ENCODE measurements at regions not wholly inside any gene's neighbourhood (a gene's known extent, or its start where the extent isn't known, plus 50 kb on each side); places are given as distances from the start of the nearest gene placed in this dataset.
A peak's percentile ranks its signal among the peaks of the same experiment; 100 is the strongest.

GRCh38 chr6:148225871-148226270 is 116.8 kb upstream of the SASH1 start:
- DNase-seq (ENCODE audit: low read depth, low spot score), result peak; percentile 47
- in situ Hi-C loops (cut with HindIII; ENCODE audit: low pct_unique_long_range_greater_than_20kb, low sequenced_read_pairs), result no loop called here

- DNase-seq (ENCODE audit: low read depth, low spot score), result no peak
- in situ Hi-C loops (cut with HindIII; ENCODE audit: low pct_unique_long_range_greater_than_20kb, low sequenced_read_pairs), result no loop called here
Measured at GRCh38 chr6:148226284-148226683, 116.4 kb upstream of the SASH1 start.

GRCh38 chr6:148231572-148231971 is 111.1 kb upstream of the SASH1 start:
- DNase-seq (ENCODE audit: low read depth, low spot score), result no peak
- in situ Hi-C loops (cut with HindIII; ENCODE audit: low pct_unique_long_range_greater_than_20kb, low sequenced_read_pairs), result no loop called here

- no peak for DNase-seq (ENCODE audit: low read depth, low spot score)
- in situ Hi-C loops (cut with HindIII; ENCODE audit: low pct_unique_long_range_greater_than_20kb, low sequenced_read_pairs), result no loop called here
Measured at GRCh38 chr6:148235446-148235845, 107.2 kb upstream of the SASH1 start.

GRCh38 chr6:148238713-148239112 is 103.9 kb upstream of the SASH1 start:
- in situ Hi-C loops (cut with HindIII; ENCODE audit: low pct_unique_long_range_greater_than_20kb, low sequenced_read_pairs), result no loop called here

GRCh38 chr6:148239215-148239614 is 103.4 kb upstream of the SASH1 start:
- in situ Hi-C loops (cut with HindIII; ENCODE audit: low pct_unique_long_range_greater_than_20kb, low sequenced_read_pairs), result no loop called here

More at GRCh38 chr6:148238713-148239112, 103.9 kb upstream of the SASH1 start:
- no peak for DNase-seq (ENCODE audit: low read depth, low spot score)

GRCh38 chr6:148239801-148240460 is 102.7 kb upstream of the SASH1 start:
- in situ Hi-C loops (cut with HindIII; ENCODE audit: low pct_unique_long_range_greater_than_20kb, low sequenced_read_pairs), result no loop called here
- no peak for DNase-seq (ENCODE audit: low read depth, low spot score)

More at GRCh38 chr6:148239215-148239614, 103.4 kb upstream of the SASH1 start:
- DNase-seq (ENCODE audit: low read depth, low spot score), result no peak

- DNase-seq (ENCODE audit: low read depth, low spot score), result no peak
- in situ Hi-C loops (cut with HindIII; ENCODE audit: low pct_unique_long_range_greater_than_20kb, low sequenced_read_pairs), result no loop called here
Measured at GRCh38 chr6:148240461-148240840, 102.2 kb upstream of the SASH1 start.

- in situ Hi-C loops (cut with HindIII; ENCODE audit: low pct_unique_long_range_greater_than_20kb, low sequenced_read_pairs), result no loop called here
- no peak for DNase-seq (ENCODE audit: low read depth, low spot score)
Measured at GRCh38 chr6:148240861-148241477, 101.7 kb upstream of the SASH1 start.

- in situ Hi-C loops (cut with HindIII; ENCODE audit: low pct_unique_long_range_greater_than_20kb, low sequenced_read_pairs), result no loop called here
- no peak for DNase-seq (ENCODE audit: low read depth, low spot score)
Measured at GRCh38 chr6:148242180-148242579, 100.5 kb upstream of the SASH1 start.

GRCh38 chr6:148244217-148244935 is 98.3 kb upstream of the SASH1 start:
- in situ Hi-C loops (cut with HindIII; ENCODE audit: low pct_unique_long_range_greater_than_20kb, low sequenced_read_pairs), result no loop called here
- no peak for DNase-seq (ENCODE audit: low read depth, low spot score)

GRCh38 chr6:148247386-148248063 is 95.1 kb upstream of the SASH1 start:
- in situ Hi-C loops (cut with HindIII; ENCODE audit: low pct_unique_long_range_greater_than_20kb, low sequenced_read_pairs), result no loop called here
- DNase-seq (ENCODE audit: low read depth, low spot score), result no peak

- in situ Hi-C loops (cut with HindIII; ENCODE audit: low pct_unique_long_range_greater_than_20kb, low sequenced_read_pairs), result no loop called here
- DNase-seq (ENCODE audit: low read depth, low spot score), result no peak
Measured at GRCh38 chr6:148249160-148249559, 93.5 kb upstream of the SASH1 start.

- no peak for DNase-seq (ENCODE audit: low read depth, low spot score)
- in situ Hi-C loops (cut with HindIII; ENCODE audit: low pct_unique_long_range_greater_than_20kb, low sequenced_read_pairs), result no loop called here
Measured at GRCh38 chr6:148249679-148250375, 92.8 kb upstream of the SASH1 start.

- peak; percentile 65 for DNase-seq (ENCODE audit: low read depth, low spot score)
- in situ Hi-C loops (cut with HindIII; ENCODE audit: low pct_unique_long_range_greater_than_20kb, low sequenced_read_pairs), result no loop called here
Measured at GRCh38 chr6:148250975-148251685, 91.5 kb upstream of the SASH1 start.

- in situ Hi-C loops (cut with HindIII; ENCODE audit: low pct_unique_long_range_greater_than_20kb, low sequenced_read_pairs), result no loop called here
- peak; percentile 22 for DNase-seq (ENCODE audit: low read depth, low spot score)
Measured at GRCh38 chr6:148251891-148252290, 90.7 kb upstream of the SASH1 start.

- in situ Hi-C loops (cut with HindIII; ENCODE audit: low pct_unique_long_range_greater_than_20kb, low sequenced_read_pairs), result no loop called here
- DNase-seq (ENCODE audit: low read depth, low spot score), result no peak
Measured at GRCh38 chr6:148257810-148258209, 84.8 kb upstream of the SASH1 start.
